Sigmoid colon (tissue), 6 donors: ENCODE measurements at regions not wholly inside any gene's neighbourhood (a gene's known extent, or its start where the extent isn't known, plus 50 kb on each side); places are given as distances from the start of the nearest gene placed in this dataset.

Experiments
- DNase-seq: peaks from one replicate; pipeline ENCODE4 v3.0.0-alpha.2; 2019
- H3K27ac ChIP-seq, 4 donors: fragments of 200-600 bp; sonication (generic); one replicate each; pipeline ENCODE4 v1.5.1; 2016 to 2019; ENCODE audit warnings: mild to moderate bottlenecking in 1 of 4
- H3K27me3 ChIP-seq, 3 donors: fragments of 200-600 bp; sonication (generic); one replicate each; pipeline ENCODE4 v1.5.1; 2019; ENCODE audit warnings: mild to moderate bottlenecking in 1 of 3
- H3K36me3 ChIP-seq, 4 donors: fragments of 200-600 bp; sonication (generic); one replicate each; pipeline ENCODE4 v1.5.1; 2016 to 2019
- H3K4me1 ChIP-seq, 4 donors: fragments of 200-600 bp; sonication (generic); one replicate each; pipeline ENCODE4 v1.5.1; 2017 to 2019
- H3K4me3 ChIP-seq, 4 donors: fragments of 200-600 bp; sonication (generic); one replicate each; pipeline ENCODE4 v1.5.1; 2017 to 2019; ENCODE audit warnings: mild to moderate bottlenecking in 2 of 4, moderate library complexity in 1 of 4
- H3K9me3 ChIP-seq, 4 donors: fragments of 200-600 bp in 3 of 4; sonication (generic) in 3 of 4; one replicate each; pipeline versions ENCODE4 v1.5.1 to v1.6.1; 2013 to 2019
- EP300 ChIP-seq, 4 donors: sonication (generic); formaldehyde crosslinking; IDR thresholded peaks; one replicate each; pipeline ENCODE4 v1.6.1; 2017; ENCODE audit warnings: antibody characterized with exemption in 4 of 4
- POLR2A ChIP-seq, 2 donors: fragments of 450-650 bp; IDR thresholded peaks; one replicate each; pipeline ENCODE4 v1.6.1; 2016; ENCODE audit warnings: antibody characterized with exemption in 2 of 2, mild to moderate bottlenecking in 2 of 2, moderate library complexity in 2 of 2
- POLR2AphosphoS5 ChIP-seq, 4 donors: sonication (generic); formaldehyde crosslinking; IDR thresholded peaks; one replicate each; pipeline ENCODE4 v1.6.1; 2017; ENCODE audit warnings: antibody characterized with exemption in 4 of 4
- WGBS, 2 donors: extraction: QIAGEN DNeasy Blood & Tissue Kit; methylation state at CpG; one replicate each; pipeline ENCODE4 v1.1.7; 2013; 5-methylcytosine and 5-hydroxymethylcytosine counted together
- intact Hi-C: fragments of 100-400 bp; cut with DNase I; formaldehyde crosslinking; loops from one replicate; pipeline ENCODE4 v1.15.1; 2023
- TF ChIP-seq, protein P1 (sequence below), 4 experiments: fragments of 450-650 bp in 3 of 4; fragments of 200-600 bp in 1 of 4; IDR thresholded peaks; one replicate each; pipeline ENCODE4 v1.5.1; 2016 to 2019; ENCODE audit warnings: antibody characterized with exemption in 4 of 4, mild to moderate bottlenecking in 3 of 4, moderate library complexity in 2 of 4
- donor health status: healthy with polysubstance abuse.
- donor health status: healthy.

DNA sequence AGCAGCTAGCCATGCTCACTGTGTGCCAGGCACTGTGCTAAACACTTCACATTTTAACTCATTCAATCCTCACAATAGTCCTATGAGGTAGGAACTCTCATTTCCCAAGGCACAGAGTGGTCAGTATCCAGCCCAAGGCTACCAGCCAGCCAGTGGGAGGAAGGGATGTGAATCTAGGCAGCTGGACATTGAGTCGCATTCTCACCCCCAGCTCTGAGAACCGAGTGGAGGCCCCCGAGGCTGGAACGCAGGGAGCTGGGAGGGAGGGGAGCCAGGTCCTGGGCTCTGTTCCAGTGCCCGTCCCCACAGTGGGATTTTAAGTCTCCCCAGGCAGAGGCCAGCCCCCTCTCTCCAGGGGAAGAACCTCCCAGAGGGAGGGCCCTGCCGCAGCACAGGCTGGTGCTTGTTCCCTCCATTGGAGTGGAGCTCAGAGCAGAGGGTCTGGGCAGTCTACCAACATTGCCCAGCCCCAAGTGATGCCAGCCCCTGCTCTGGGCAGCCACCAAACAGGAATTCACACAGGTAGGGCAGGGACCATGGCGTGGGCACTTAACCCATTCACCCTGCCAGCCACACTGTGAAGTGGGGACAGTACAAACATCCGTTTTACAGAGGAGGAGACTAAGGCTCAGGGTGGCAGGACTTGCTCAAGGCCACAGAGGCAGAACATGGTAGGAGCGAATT is 131.3 kb downstream of the CEBPB start:
- TF ChIP-seq POLR2AphosphoS5 (IDR thresholded peaks at IDR 0.05) (no peak), EP300 (IDR thresholded peaks at IDR 0.05) (no peak), POLR2A (IDR thresholded peaks at IDR 0.05) (no peak)
- TF ChIP-seq, protein P1, sequence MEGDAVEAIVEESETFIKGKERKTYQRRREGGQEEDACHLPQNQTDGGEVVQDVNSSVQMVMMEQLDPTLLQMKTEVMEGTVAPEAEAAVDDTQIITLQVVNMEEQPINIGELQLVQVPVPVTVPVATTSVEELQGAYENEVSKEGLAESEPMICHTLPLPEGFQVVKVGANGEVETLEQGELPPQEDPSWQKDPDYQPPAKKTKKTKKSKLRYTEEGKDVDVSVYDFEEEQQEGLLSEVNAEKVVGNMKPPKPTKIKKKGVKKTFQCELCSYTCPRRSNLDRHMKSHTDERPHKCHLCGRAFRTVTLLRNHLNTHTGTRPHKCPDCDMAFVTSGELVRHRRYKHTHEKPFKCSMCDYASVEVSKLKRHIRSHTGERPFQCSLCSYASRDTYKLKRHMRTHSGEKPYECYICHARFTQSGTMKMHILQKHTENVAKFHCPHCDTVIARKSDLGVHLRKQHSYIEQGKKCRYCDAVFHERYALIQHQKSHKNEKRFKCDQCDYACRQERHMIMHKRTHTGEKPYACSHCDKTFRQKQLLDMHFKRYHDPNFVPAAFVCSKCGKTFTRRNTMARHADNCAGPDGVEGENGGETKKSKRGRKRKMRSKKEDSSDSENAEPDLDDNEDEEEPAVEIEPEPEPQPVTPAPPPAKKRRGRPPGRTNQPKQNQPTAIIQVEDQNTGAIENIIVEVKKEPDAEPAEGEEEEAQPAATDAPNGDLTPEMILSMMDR (IDR thresholded peaks at IDR 0.05): no peak
- H3K27me3 ChIP-seq: no peaks in the 10 kb centered on the region
- 76 to 79% methylated on average over 9 of the region's 9 CpGs for WGBS, 2 donors
- peaks cover 0 to 25% (median 21%) of the 10 kb centered on the region in 4 donors for H3K4me1 ChIP-seq
- peak; percentile 69 for DNase-seq
- H3K9me3 ChIP-seq: no peaks in the 10 kb centered on the region
- intact Hi-C loops: loop anchor here (5.0 kb wide), 2 partner anchors 55 to 130 kb away; partner anchors contain the start of gene CEBPB
- no peaks in the 10 kb centered on the region for H3K36me3 ChIP-seq
- peak overlapping the region; percentile 77 to 92 (median 84) for H3K27ac ChIP-seq
- peak overlapping the region in 2 of 4 donors; percentile 13 to 48 for H3K4me3 ChIP-seq

GRCh38 chr20:50322703-50323131 is 132.1 kb downstream of the CEBPB start:
- TF ChIP-seq POLR2AphosphoS5 (IDR thresholded peaks at IDR 0.05) (no peak), POLR2A (IDR thresholded peaks at IDR 0.05) (no peak), EP300 (IDR thresholded peaks at IDR 0.05) (no peak)
- TF ChIP-seq, protein P1 (IDR thresholded peaks at IDR 0.05): no peak
- peaks cover 0 to 25% (median 21%) of the 10 kb centered on the region in 4 donors for H3K4me1 ChIP-seq
- no peaks in the 10 kb centered on the region for H3K9me3 ChIP-seq
- no peak overlapping the region for H3K4me3 ChIP-seq
- 93 to 94% methylated on average over 5 of the region's 5 CpGs for WGBS, 2 donors
- H3K27ac ChIP-seq: peak overlapping the region in 1 of 4 donors; percentile 92
- no peaks in the 10 kb centered on the region for H3K36me3 ChIP-seq
- no peaks in the 10 kb centered on the region for H3K27me3 ChIP-seq
- intact Hi-C loops: loop anchor here (5.0 kb wide), 2 partner anchors 55 to 130 kb away; partner anchors contain the start of gene CEBPB
- DNase-seq: peak; percentile 53

- intact Hi-C loops: loop anchor here (5.0 kb wide), 2 partner anchors 54 to 131 kb away; partner anchors contain the start of gene CEBPB
- H3K27ac ChIP-seq: no peak overlapping the region
- no peaks in the 10 kb centered on the region for H3K27me3 ChIP-seq
- peak; percentile 52 for DNase-seq
- H3K36me3 ChIP-seq: no peaks in the 10 kb centered on the region
- H3K9me3 ChIP-seq: no peaks in the 10 kb centered on the region
- no peak for TF ChIP-seq POLR2AphosphoS5 (IDR thresholded peaks at IDR 0.05)
- TF ChIP-seq EP300 (IDR thresholded peaks at IDR 0.05): no peak
- H3K4me3 ChIP-seq: no peak overlapping the region
- WGBS, 2 donors: 91 to 93% methylated on average over 4 of the region's 4 CpGs
- peaks cover 0 to 25% (median 20%) of the 10 kb centered on the region in 4 donors for H3K4me1 ChIP-seq
Observed at GRCh38 chr20:50323209-50323608, 132.6 kb downstream of the CEBPB start.

GRCh38 chr20:50323777-50324775 is 133.4 kb downstream of the CEBPB start:
- no peaks in the 10 kb centered on the region for H3K36me3 ChIP-seq
- 78 to 82% methylated on average over 5 of the region's 5 CpGs for WGBS, 2 donors
- H3K9me3 ChIP-seq: no peaks in the 10 kb centered on the region
- TF ChIP-seq POLR2A (IDR thresholded peaks at IDR 0.05) (no peak), EP300 (IDR thresholded peaks at IDR 0.05) (no peak), POLR2AphosphoS5 (IDR thresholded peaks at IDR 0.05) (no peak)
- TF ChIP-seq, protein P1 (IDR thresholded peaks at IDR 0.05): no peak
- H3K4me1 ChIP-seq: peaks cover 0 to 25% (median 20%) of the 10 kb centered on the region in 4 donors
- intact Hi-C loops: loop anchor here (5.0 kb wide), 2 partner anchors 53 to 132 kb away; partner anchors contain the start of gene CEBPB
- H3K4me3 ChIP-seq: no peak overlapping the region
- no peaks in the 10 kb centered on the region for H3K27me3 ChIP-seq
- peak; percentile 53 for DNase-seq
- no peak overlapping the region for H3K27ac ChIP-seq
